ENCODE measurements at regions not wholly inside any gene's neighbourhood (a gene's known extent, or its start where the extent isn't known, plus 50 kb on each side); places are given as distances from the start of the nearest gene placed in this dataset.

DNA sequence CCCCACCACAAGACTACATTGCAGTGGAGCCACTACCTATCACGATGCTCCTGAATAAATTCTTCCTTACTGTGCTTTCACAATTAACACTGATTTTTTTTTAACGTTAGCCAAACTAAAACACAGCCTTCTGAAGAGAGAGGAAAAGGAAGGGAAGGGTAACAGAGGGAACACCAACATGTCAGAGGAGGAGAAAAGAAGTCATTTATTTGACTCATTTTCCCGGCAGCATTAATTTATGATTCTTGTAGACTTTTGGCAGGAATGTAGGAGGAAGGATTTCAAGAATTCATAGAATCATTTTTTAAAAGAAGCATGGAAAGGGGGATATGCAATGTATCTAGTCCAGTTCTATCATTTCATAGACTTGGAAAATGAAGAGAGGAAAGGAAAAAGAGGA is 74.3 kb upstream of the IQCM start:
- TF ChIP-seq, protein P1, sequence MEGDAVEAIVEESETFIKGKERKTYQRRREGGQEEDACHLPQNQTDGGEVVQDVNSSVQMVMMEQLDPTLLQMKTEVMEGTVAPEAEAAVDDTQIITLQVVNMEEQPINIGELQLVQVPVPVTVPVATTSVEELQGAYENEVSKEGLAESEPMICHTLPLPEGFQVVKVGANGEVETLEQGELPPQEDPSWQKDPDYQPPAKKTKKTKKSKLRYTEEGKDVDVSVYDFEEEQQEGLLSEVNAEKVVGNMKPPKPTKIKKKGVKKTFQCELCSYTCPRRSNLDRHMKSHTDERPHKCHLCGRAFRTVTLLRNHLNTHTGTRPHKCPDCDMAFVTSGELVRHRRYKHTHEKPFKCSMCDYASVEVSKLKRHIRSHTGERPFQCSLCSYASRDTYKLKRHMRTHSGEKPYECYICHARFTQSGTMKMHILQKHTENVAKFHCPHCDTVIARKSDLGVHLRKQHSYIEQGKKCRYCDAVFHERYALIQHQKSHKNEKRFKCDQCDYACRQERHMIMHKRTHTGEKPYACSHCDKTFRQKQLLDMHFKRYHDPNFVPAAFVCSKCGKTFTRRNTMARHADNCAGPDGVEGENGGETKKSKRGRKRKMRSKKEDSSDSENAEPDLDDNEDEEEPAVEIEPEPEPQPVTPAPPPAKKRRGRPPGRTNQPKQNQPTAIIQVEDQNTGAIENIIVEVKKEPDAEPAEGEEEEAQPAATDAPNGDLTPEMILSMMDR (IDR thresholded peaks at IDR 0.05): no peak
- no peak for TF ChIP-seq ZFX (IDR thresholded peaks at IDR 0.05; ENCODE audit: borderline replicate concordance)
- no peak overlapping the region for H3K27ac ChIP-seq

DNA sequence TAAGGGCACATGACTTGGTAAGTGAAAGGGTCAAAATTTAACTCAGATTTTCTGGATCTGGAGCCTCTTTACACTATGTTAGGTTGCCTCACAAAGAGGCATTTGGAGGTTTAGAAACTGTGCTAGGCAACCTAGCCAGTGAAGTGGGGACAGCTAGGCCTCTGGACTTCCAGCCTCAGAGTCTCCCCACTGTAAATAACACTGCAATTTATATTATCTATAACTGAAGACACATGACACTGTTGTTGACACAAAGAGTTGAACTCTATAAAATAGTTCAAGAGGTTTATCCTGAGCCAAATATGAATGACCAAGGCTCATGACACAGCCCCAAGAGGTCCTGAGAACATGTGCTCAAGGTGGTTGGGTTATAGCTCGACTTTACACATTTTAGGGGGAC is 74.9 kb upstream of the IQCM start:
- TF ChIP-seq, protein P1 (IDR thresholded peaks at IDR 0.05): no peak
- no peak overlapping the region for H3K27ac ChIP-seq

DNA sequence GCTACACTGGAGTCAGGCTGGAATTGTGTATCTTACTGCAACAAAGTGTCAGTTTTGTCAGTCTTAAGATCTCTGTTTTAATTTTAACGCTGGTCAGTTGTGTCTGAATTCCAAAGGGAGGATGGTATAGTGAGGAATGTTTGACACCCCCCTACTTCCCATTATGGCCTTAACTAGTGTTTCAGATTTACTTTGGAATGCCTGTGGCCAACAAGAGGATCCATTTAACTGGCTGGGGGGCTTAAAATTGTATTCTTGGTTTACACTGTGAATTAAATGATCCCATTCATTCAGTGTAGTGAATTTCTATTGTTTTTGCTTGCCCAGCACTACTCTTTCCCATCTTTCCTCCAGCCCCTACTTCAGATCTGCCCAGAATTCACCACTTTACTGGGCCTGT is 75.8 kb upstream of the IQCM start:
- TF ChIP-seq, protein P1 (IDR thresholded peaks at IDR 0.05): no peak
- TF ChIP-seq ZFX (IDR thresholded peaks at IDR 0.05; ENCODE audit: borderline replicate concordance): no peak
- H3K27ac ChIP-seq: no peak overlapping the region

DNA sequence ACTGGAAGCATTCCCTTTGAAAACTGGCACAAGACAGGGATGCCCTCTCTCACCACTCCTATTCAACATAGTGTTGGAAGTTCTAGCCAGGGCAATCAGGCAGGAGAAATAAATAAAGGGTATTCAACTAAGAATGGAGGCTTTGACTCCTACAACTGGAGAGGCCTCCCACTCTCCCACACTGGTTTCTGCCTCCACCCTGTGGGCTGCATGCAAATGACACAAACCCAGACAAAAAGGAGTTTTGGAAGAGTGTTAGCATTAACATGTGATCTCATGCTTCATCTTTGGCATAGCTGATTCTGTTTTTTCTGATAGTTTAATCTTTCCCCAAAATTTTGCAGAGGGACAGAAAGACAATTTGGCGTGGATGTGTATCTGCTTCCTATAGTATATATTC is 80.8 kb upstream of the IQCM start:
- TF ChIP-seq, protein P1 (IDR thresholded peaks at IDR 0.05): peak; percentile 67
- no peak for TF ChIP-seq ZFX (IDR thresholded peaks at IDR 0.05; ENCODE audit: borderline replicate concordance)
- H3K27ac ChIP-seq: no peak overlapping the region

DNA sequence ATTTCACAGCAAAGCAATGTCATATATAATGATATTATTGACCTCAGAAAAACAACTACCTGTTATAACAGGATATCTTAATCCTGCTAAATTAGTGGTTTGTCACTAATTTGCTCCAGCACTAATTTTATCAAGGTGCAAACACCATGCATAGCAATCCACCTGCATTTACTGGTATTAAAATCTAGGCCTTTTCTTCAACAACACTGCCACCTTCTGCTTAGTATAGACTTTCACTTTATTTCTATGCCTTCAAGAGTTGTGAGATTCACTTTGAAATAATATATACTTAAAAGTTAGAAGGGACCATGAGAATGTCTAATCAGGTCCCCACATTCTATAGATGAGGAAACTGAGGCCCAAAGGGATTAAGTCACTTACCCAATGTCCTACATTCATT is 82.1 kb upstream of the IQCM start:
- no peak overlapping the region for H3K27ac ChIP-seq
- TF ChIP-seq ZFX (IDR thresholded peaks at IDR 0.05; ENCODE audit: borderline replicate concordance): no peak
- TF ChIP-seq, protein P1 (IDR thresholded peaks at IDR 0.05): peak; percentile 67

DNA sequence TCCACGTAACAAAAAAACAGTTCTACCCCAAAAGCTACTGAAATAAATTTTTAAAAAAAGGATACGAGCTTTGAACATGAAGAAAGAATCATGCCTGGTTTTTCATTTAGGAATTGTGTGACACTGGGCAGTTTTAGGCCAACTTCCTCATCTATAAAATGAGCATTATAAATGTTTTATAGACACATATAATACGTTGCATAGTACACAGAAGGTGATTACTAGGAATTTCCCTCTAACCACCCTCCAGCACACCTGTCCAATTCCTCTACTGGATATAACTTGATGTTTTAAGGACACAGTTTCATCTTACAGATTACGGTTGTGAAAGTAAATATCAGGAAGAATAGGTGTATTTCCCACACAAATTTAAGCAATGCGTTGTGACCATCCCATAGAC is 85.5 kb upstream of the IQCM start:
- TF ChIP-seq, protein P1 (IDR thresholded peaks at IDR 0.05): no peak
- no peak for TF ChIP-seq ZFX (IDR thresholded peaks at IDR 0.05; ENCODE audit: borderline replicate concordance)
- H3K27ac ChIP-seq: no peak overlapping the region

DNA sequence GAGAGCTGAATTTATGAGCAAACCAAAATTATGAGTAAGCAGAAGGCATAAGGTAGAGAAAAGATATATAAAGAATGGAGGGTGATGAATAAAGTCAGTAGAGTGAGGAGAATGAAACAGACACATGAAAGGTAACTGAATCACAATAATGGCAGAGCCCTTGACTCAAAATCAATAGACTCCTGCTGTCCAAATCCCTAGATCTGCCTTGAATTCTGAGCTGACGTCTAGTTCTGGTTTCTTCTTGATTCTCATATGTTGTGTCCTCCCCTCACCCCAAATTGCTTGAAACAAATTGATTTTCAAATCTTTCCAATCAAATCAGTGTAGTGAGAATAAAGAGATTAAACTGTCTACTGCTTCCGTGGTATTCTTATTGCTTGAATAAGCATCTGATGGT is 86.6 kb upstream of the IQCM start:
- H3K27ac ChIP-seq: no peak overlapping the region
- TF ChIP-seq, protein P1 (IDR thresholded peaks at IDR 0.05): no peak
- no peak for TF ChIP-seq ZFX (IDR thresholded peaks at IDR 0.05; ENCODE audit: borderline replicate concordance)

Data from 22Rv1 (cell line).